GM12892 (cell line): ENCODE measurements at regions not wholly inside any gene's neighbourhood (a gene's known extent, or its start where the extent isn't known, plus 50 kb on each side); places are given as distances from the start of the nearest gene placed in this dataset.

ENCODE experiments used
- POLR2AphosphoS5 ChIP-seq: IDR thresholded peaks from 2 replicates; pipeline ENCODE4 v1.6.1; 2011; ENCODE audit warnings: low read depth, low read length, control low read depth
- TAF1 ChIP-seq: IDR thresholded peaks from 2 replicates; pipeline ENCODE4 v1.6.1; 2011; ENCODE audit warnings: low read depth, mild to moderate bottlenecking, control low read depth, low read length, borderline replicate concordance

DNA sequence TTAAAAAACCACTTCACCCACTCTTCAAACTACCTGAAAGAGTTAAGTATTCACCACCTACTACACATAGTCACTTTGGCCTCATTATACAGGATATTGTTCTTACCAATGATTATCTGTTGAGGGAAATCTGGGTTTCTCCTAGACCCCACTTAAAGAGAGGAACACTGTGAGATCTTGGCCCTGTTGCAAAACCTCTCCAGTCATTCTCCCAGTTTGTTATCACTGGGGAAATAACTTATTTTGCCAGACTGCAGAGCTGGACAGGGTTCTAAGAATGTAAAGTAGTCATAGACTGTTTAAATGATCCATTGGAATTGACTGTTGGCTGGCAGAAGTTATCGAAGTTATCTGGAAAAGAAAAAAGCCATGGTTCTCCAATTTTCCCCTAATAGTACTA, 143.8 kb downstream of the HGF start:
- TF ChIP-seq POLR2AphosphoS5 (no peak), TAF1 (no peak)
